Spleen (tissue), 11 donors: ENCODE measurements at regions not wholly inside any gene's neighbourhood (a gene's known extent, or its start where the extent isn't known, plus 50 kb on each side); places are given as distances from the start of the nearest gene placed in this dataset.

Experiments
- DNase-seq: peaks from one replicate; pipeline ENCODE4 v3.0.0-alpha.2; 2020
- H3K27ac ChIP-seq, 8 donors: fragments of 200-600 bp; sonication (generic) in 7 of 8; 1 replicate in 4 of 8; 2 replicates in 4 of 8; pipeline versions ENCODE4 v1.5.0 to v1.8.0; 2016 to 2021; ENCODE audit warnings: inconsistent platforms in 4 of 8, mild to moderate bottlenecking in 4 of 8, moderate library complexity in 1 of 8
- H3K27me3 ChIP-seq, 7 donors: fragments of 200-600 bp; sonication (generic) in 6 of 7; replicated peaks in 1 of 7; 1 replicate in 4 of 7; 2 replicates in 3 of 7; pipeline versions ENCODE4 v1.5.0 to v1.8.0; 2016 to 2021; ENCODE audit warnings: inconsistent platforms in 3 of 7, mild to moderate bottlenecking in 1 of 7
- H3K36me3 ChIP-seq, 6 donors: fragments of 200-600 bp; sonication (generic) in 5 of 6; 1 replicate in 4 of 6; 2 replicates in 2 of 6; pipeline versions ENCODE4 v1.5.0 to v1.8.0; 2016 to 2021; ENCODE audit warnings: inconsistent platforms in 2 of 6
- H3K4me1 ChIP-seq, 6 donors: fragments of 200-600 bp; sonication (generic) in 5 of 6; 1 replicate in 3 of 6; 2 replicates in 3 of 6; pipeline versions ENCODE4 v1.5.0 to v1.8.0; 2016 to 2021; ENCODE audit warnings: inconsistent platforms in 3 of 6
- H3K4me3 ChIP-seq, 8 donors: fragments of 200-600 bp; sonication (generic) in 7 of 8; 1 replicate in 4 of 8; 2 replicates in 4 of 8; pipeline versions ENCODE4 v1.5.0 to v1.8.0; 2016 to 2021; ENCODE audit warnings: inconsistent platforms in 4 of 8, mild to moderate bottlenecking in 4 of 8, moderate library complexity in 2 of 8
- H3K9me3 ChIP-seq, 8 donors: fragments of 200-600 bp; sonication (generic) in 7 of 8; 1 replicate in 4 of 8; 2 replicates in 4 of 8; pipeline versions ENCODE4 v1.5.0 to v1.8.0; 2016 to 2021; ENCODE audit warnings: inconsistent platforms in 4 of 8
- CTCF ChIP-seq, 11 experiments: fragments of 200-600 bp in 7 of 11; fragments of 450-650 bp in 4 of 11; sonication (generic) in 4 of 11; IDR thresholded peaks in 8 of 11; conservative IDR thresholded peaks in 3 of 11; 1 replicate in 7 of 11; 2 replicates in 4 of 11; pipeline versions ENCODE4 v1.4.0 to v1.8.0; 2016 to 2021; ENCODE audit warnings: antibody characterized with exemption in 11 of 11, inconsistent platforms in 4 of 11, mild to moderate bottlenecking in 1 of 11
- POLR2A ChIP-seq, 3 donors: fragments of 450-650 bp; IDR thresholded peaks; one replicate each; pipeline ENCODE4 v1.5.1; 2017; ENCODE audit warnings: antibody characterized with exemption in 3 of 3, mild to moderate bottlenecking in 1 of 3
- POLR2AphosphoS5 ChIP-seq, 3 donors: sonication (generic); formaldehyde crosslinking; IDR thresholded peaks; one replicate each; pipeline ENCODE4 v1.5.1; 2017; ENCODE audit warnings: antibody characterized with exemption in 3 of 3
- WGBS, 5 donors: extraction: QIAGEN DNeasy Blood & Tissue Kit in 3 of 5; methylation state at CpG; one replicate each; pipeline versions ENCODE4 v1.1.5 to v1.1.7; 2013 to 2018; 5-methylcytosine and 5-hydroxymethylcytosine counted together
- intact Hi-C: fragments of 100-400 bp; cut with DNase I; formaldehyde crosslinking; loops from one replicate; pipeline ENCODE4 v1.15.0; 2023; ENCODE audit warnings: low total_unique reads
- donor health status: healthy with polysubstance abuse.
- donor health status: DM: no; HTN: no; CAD: no; lungs with moderate emphysema.
- donor health status: DM: no; HTN: no; CAD: no.
- donor health status: Bipolar disorder and iron deficiency.
- donor health status: healthy.
- donor health status: DM: no; HTN: no; CAD: no.
- donor health status: DM: yes; HTN: yes; CAD: no.

- H3K9me3 ChIP-seq: no peaks in the 10 kb centered on the region
- 80 to 100% (median 91%) methylated on average over 2 of the region's 2 CpGs for WGBS, 5 donors
- TF ChIP-seq POLR2A (IDR thresholded peaks at IDR 0.05): no peak
- no peak for TF ChIP-seq POLR2AphosphoS5 (IDR thresholded peaks at IDR 0.05)
- no peak for TF ChIP-seq CTCF (IDR thresholded peaks at IDR 0.05 in 8 of 11, conservative IDR thresholded peaks at IDR 0.05 in 3 of 11)
- H3K4me3 ChIP-seq: no peak overlapping the region
- no peak overlapping the region for H3K27ac ChIP-seq
- intact Hi-C loops: no loop called here
- H3K4me1 ChIP-seq: peaks cover 0 to 2% (median under 1%) of the 10 kb centered on the region in 6 donors
- H3K36me3 ChIP-seq: no peaks in the 10 kb centered on the region
- DNase-seq: no peak
- H3K27me3 ChIP-seq: no peaks in the 10 kb centered on the region
Measured at GRCh38 chr5:56471707-56472106, 238.6 kb upstream of the ANKRD55 start.

GRCh38 chr5:56470007-56470406, 236.9 kb upstream of the ANKRD55 start:
- no peak for TF ChIP-seq POLR2A (IDR thresholded peaks at IDR 0.05)
- no peak for TF ChIP-seq POLR2AphosphoS5 (IDR thresholded peaks at IDR 0.05)
- no peak for TF ChIP-seq CTCF (IDR thresholded peaks at IDR 0.05 in 8 of 11, conservative IDR thresholded peaks at IDR 0.05 in 3 of 11)
- peaks cover 0 to 18% (median 14%) of the 10 kb centered on the region in 6 donors for H3K4me1 ChIP-seq
- no peak overlapping the region for H3K4me3 ChIP-seq
- H3K9me3 ChIP-seq: no peaks in the 10 kb centered on the region
- no peak overlapping the region for H3K27ac ChIP-seq
- intact Hi-C loops: no loop called here
- no peaks in the 10 kb centered on the region for H3K27me3 ChIP-seq
- 74 to 94% (median 88%) methylated on average over 7 of the region's 7 CpGs for WGBS, 5 donors
- no peaks in the 10 kb centered on the region for H3K36me3 ChIP-seq
- DNase-seq: no peak

- H3K27ac ChIP-seq: no peak overlapping the region
- DNase-seq: no peak
- intact Hi-C loops: no loop called here
- WGBS, 5 donors: 80 to 99% (median 94%) methylated on average over 3 of the region's 3 CpGs
- no peaks in the 10 kb centered on the region for H3K36me3 ChIP-seq
- H3K9me3 ChIP-seq: no peaks in the 10 kb centered on the region
- no peaks in the 10 kb centered on the region for H3K27me3 ChIP-seq
- H3K4me1 ChIP-seq: peaks cover 0 to 20% (median 15%) of the 10 kb centered on the region in 6 donors
- H3K4me3 ChIP-seq: no peak overlapping the region
- TF ChIP-seq POLR2AphosphoS5 (IDR thresholded peaks at IDR 0.05) (no peak), POLR2A (IDR thresholded peaks at IDR 0.05) (no peak), CTCF (IDR thresholded peaks at IDR 0.05 in 8 of 11, conservative IDR thresholded peaks at IDR 0.05 in 3 of 11) (no peak)
Measured at GRCh38 chr5:56468277-56468676, 235.1 kb upstream of the ANKRD55 start.

- Histone ChIP-seq H3K9me3 (no peaks in the 10 kb centered on the region), H3K4me1 (peaks cover 0 to 20% (median 15%) of the 10 kb centered on the region in 6 donors), H3K27me3 (no peaks in the 10 kb centered on the region), H3K27ac (no peak overlapping the region), H3K36me3 (no peaks in the 10 kb centered on the region), H3K4me3 (no peak overlapping the region)
- TF ChIP-seq POLR2A (IDR thresholded peaks at IDR 0.05) (no peak), CTCF (IDR thresholded peaks at IDR 0.05 in 8 of 11, conservative IDR thresholded peaks at IDR 0.05 in 3 of 11) (no peak), POLR2AphosphoS5 (IDR thresholded peaks at IDR 0.05) (no peak)
- DNase-seq: no peak
- 77 to 89% (median 87%) methylated on average over 5 of the region's 5 CpGs for WGBS, 5 donors
- intact Hi-C loops: no loop called here
Measured at GRCh38 chr5:56467176-56467717, 234.1 kb upstream of the ANKRD55 start.
